Middle frontal gyrus (tissue), 1 donor: ENCODE measurements at regions not wholly inside any gene's neighbourhood (a gene's known extent, or its start where the extent isn't known, plus 50 kb on each side); places are given as distances from the start of the nearest gene placed in this dataset.
"Not testable (repeated sequence)": the region's sequence is repeated elsewhere in the genome, so short reads cannot be mapped to it uniquely, and the experiment has no call there.

Experiments
- DNase-seq: peaks from one replicate; pipeline ENCODE4 v3.0.0-alpha.2; 2015; ENCODE audit warnings: low spot score; ENCODE audit errors: extremely low spot score

DNA sequence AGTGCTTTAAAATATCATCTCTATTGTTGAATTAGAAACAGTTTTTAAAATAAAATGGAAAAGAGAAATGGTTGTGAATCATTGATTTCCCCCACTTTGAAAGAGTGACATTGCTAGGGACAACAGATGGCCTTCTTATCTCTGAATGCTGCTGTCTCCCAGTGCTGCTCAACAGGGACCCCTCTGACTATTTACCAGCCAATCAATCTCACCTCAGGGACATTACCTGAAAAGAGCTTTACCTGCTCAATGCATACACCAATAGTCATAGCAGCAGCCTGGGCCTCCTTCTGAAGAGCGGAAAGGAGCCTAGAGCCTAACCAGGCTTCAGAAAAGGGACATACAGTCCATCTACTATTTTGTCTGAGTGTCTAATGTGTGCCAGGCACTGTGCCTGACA lies 162.8 kb downstream of the CGGBP1 start:
- no peak for DNase-seq

DNA sequence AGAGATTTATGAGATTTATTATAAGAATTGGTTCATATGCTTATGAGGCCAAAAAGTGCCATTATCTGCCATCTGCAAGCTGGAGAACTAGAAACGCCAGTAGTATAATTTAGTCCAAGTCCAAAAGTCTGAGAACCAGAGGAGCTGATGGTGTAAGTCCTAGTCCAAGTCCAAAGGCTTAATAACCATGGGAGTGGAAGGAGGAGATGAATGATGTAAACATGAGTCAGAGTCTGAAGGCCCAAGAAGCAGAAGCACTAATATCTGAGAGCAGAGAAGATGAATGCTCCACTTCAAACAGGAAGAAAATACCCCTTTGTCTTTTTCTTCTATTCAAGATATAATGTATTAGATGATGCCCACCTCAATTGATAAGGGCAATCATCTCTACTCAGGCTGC lies 185.7 kb downstream of the CGGBP1 start:
- no peak for DNase-seq

DNA sequence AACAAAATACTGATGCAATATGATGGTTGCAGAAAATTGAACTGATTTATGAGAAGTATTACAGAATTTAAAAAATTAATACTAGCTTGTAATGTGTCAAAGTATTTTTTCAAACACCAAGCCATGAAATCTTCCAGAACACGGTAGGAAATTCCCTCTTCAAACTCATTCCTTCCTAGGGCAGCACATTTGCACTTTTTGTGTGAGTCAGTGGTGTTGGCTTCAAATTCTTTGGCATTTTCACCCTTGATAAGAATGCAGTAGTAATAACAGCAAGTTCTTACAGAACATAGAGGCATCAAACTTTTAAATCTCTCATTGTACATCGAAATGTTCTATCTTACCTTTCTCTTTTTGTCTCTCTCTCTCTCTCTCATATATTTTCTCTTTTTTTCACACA lies 191.8 kb downstream of the CGGBP1 start:
- DNase-seq, result no peak

DNA sequence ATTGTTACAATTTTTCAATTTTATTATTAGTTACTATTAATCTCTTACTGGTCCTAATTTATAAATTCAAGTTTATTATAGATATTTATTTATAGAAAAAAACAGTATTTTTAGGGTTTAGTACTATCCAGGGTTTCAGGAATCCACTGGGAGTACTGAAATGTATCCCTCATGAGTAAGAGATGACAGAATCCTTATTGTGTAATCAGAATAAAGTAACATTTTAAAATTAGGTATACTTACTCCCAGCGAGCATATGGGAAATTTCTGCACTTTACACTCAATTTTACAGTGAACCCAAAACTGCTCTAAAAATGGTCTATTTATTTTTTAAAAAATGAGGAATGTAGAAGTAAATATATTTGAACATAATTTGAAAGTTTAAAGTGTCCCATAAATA lies 202.7 kb downstream of the CGGBP1 start:
- no peak for DNase-seq

DNA sequence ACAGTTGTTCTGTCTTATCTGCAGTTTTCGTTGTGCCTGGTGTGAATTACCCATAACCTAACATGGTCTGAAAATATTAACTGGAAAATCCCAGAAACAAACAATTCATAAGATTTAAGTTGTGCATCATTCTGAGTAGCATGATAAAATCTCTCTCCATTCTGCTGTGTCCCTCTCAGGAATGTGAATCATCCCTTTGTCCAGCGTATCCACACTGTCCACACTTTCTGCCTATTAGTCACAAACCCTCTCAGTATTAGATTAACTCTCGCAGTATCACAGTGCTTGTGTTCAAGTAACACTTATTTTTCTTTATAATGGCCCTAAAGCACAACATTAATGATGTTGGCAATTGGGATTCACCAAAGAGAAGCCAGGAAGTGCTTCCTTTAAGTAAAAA lies 203.2 kb downstream of the CGGBP1 start:
- no peak for DNase-seq

DNA sequence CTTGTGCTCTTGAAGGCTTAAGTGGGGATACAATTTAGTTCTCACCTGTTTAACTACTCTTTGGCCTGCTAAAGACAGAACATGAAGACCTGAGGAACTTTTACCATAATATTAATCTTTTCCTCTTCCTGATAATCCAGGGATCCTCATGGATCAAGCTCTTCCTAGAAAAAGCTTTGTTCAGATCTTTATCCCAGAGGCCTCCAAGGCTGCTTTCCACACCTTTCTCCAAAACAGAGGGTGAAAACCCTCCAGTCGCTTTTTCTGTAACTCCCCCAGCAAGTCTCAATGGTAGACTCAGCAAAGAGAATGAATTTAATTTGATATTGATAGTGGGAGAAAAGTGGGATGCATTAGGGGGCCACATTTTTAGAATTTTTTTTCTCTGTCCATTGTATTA lies 203.6 kb downstream of the CGGBP1 start:
- no peak for DNase-seq

DNA sequence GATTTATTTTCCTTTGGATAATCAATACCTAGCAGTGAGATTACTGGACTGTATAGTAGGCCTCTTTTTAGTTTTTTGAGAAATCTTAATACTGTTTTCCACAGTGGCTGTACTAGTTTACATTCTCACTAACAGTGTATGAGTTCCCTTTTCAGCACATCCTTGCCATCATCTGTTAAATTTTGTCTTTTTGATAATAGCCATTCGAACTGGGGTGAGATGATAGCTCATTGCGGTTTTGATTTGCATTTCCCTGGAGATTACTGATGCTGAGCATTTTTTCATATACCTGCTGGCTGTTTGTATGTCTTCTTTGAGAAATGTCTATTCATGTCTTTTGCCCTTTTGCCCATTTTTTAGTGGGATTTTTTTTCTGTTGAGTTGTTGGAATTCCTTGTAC lies 210.8 kb downstream of the CGGBP1 start:
- DNase-seq, result no peak

DNA sequence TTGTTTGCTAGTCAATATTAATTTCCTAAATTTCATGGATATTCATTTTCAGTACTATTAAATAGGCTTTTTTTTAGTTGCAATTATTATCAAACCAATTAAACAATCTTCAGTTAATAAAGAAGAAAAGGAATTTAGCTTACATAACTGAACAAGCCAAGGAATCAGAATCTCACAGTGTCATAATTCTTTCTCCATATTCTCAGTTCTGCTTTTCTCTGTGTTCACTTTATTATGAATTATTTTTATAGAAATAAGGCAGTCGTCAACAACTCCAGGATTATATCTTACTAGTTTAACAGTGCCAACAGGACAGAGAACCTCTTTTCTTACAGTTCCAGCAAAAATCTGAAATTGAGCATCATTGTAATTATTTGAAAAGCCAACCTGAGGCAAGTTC lies 221.7 kb downstream of the CGGBP1 start:
- DNase-seq, result no peak

DNA sequence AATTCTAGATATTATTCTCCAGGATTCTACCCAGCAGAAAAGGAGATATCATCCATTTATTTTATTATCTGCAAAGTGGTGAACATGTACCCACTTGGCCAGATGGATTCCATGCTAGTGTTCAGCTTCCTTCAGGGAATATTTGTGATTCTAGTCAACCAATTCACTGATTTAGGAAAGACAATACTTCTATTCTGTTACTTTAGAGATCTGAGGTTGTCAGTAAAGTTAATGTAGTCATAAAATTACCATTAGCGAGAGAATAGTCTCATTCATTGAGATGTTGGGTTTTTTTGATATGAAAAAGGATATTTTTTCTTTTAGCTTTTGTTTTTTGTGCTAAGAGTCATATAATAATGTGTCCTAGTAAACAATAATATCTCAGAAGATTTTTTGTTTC lies 222.8 kb downstream of the CGGBP1 start:
- DNase-seq, result no peak

DNA sequence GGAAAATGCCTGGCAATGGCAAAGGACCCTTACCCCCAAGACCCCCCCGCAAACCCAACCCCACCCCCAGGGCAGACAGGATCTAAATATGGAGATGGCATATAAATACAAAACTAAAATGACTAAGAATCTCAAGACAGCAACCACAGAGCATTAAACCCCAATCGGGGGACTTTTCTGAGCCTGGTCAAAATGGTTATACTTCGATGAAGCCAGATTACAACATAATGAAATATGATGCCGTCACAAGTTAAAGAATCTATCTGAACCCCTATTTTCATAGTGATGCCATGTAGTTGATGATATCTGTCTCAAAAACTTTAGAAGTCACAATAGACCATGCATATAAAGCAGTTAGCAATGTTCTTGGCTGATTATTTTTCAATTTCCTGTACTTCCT lies 223.6 kb downstream of the CGGBP1 start:
- no peak for DNase-seq

DNA sequence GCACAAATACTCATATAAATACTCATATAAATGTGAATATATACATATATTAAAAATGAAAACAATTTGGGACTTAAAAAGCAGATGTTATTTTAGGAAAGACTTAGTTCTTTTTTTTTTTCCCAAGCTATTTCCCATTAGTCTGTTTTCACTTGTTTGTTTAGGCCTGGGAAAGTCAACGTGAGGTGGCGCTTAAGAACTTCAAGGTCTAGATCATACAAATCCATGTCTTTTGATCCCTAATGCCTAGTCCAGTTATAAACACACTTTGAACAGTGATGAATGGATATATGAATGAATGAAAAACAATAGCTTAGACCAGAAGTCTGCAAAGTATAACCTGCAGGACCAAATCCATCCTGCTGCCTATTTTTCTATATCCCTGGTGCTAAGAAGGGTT lies 224.5 kb downstream of the CGGBP1 start:
- no peak for DNase-seq

DNA sequence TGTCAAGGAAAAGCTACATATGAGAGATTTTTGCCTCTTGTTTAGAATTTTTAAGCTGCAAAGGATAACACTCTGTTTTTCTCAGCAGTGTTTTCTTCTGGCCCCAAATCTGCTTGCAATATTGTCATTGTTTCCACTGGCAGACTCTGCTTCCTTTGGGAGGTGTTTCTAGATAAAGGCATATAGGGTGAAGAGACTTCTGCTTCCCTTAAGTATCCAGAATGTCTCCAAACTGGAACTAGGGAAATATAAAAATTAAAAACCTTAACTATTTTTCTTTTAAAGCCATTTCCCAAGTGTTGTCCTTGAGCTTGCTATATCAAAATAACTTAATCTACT lies 225.8 kb downstream of the CGGBP1 start:
- no peak for DNase-seq

DNA sequence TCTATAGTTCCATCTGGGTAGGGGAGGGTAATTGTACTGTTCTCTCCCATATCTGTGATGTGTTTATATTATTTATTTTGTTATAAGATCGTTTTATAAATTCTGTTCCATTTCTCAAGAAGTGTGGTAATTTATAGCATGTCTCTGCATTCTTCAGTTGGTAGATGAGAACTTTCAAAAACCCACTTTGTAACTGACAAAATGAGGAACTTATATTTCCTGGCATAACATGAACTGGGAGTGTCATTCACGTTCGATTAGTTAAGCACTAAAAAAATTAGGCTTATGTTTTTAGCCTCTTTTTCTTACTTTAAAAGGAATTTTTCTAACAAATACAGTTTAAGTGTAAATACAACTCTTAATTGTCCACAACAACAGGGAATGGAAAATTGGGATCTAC lies 230.8 kb downstream of the CGGBP1 start:
- no peak for DNase-seq

DNA sequence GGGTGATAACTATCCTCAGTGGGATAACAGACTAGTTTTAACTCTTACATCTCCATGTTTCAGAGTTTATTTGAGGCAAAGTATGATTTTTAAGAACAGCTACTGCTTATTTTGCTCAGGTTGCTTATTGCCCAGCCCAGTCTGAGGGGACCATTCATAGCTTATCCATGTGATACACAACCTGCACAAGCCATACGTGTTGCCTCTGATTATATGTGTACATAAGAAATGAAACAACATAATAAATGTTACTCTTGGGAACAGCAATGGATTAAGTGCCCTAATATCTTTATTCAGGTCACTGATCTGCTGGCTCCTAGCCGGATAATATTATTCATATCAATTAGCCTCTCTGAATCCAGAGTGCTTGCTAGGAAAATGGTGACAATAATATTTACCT lies 236.2 kb downstream of the CGGBP1 start:
- DNase-seq, result no peak

DNA sequence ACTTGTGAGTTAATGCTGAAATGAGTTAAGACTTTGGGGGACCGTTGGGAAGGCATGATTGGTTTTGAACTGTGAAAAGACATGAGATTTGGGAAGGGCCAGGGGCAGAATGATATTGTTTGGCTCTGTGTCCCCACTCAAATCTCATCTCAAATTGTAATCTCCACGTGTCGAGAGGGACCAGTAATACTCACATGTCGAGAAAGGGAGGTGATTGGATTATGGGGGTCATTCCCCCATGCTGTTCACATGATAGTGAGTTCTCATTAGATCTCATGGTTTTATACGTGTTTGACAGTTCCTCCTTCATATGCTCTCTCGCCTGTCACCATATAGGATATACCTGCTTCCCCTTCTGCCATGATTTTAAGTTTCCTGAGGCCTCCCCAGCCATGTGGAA lies 245.3 kb downstream of the CGGBP1 start:
- DNase-seq, result not testable (repeated sequence)

DNA sequence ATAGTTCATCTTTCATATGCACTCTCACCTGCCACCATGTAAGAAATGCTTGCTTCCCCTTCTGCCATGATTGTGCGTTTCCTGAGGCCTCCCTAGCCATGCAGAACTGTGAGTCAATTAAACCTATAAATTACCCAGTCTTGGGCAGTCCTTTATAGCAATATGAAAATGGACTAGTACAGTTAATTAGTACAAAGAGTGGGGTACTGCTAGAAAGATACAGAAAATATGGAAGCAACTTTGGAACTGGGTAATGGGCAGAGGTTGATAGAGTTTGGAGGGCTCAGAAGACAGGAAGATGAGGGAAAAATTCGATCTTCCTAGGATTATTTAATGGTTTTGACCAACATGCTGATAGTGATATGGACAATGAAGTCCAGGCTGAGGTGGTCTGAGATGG lies 246.9 kb downstream of the CGGBP1 start:
- DNase-seq, result no peak

DNA sequence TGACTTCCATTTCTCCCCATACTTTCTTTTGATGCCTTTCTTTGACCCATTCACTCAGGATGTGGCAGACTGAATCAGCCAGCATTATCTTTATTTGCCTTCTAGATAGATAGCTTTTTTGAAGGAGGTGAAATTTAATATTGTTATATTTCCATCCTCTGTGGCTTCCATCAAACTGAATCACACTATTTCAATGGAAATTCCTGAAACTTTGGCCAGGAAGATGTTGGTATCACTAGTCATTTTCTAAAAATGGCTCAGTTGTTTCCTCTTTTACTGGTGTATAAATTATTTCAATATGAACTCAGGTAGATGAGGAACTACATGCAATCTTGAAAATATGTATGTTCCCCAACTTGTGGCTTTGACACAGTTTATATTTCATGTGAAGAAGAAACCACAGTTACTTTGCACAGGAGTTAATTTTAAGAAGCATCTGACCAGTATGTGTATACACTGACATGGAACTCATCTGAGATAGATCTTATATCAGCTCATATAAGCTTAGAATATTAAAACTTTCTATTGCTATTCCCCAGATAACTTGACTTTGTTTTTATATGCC lies 248.3 kb downstream of the CGGBP1 start:
- DNase-seq, result no peak

DNA sequence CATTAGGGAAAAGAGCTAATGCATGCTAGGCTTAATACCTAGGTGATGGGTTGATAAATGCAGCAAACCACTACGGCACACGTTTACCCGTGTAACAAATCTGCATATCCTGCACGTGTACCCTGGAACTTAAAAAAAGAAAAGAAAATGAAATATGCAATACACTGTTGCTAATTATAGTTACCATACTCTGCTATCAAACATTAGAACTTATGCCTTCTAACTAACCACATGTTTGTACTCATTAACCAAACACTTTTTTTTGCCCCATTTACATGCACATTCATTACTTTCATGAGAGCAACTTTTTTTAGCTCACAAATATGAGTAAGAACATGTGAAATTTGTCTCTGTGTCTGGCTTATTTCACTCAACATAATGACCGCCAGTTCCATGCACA lies 253.1 kb downstream of the CGGBP1 start:
- DNase-seq, result no peak

DNA sequence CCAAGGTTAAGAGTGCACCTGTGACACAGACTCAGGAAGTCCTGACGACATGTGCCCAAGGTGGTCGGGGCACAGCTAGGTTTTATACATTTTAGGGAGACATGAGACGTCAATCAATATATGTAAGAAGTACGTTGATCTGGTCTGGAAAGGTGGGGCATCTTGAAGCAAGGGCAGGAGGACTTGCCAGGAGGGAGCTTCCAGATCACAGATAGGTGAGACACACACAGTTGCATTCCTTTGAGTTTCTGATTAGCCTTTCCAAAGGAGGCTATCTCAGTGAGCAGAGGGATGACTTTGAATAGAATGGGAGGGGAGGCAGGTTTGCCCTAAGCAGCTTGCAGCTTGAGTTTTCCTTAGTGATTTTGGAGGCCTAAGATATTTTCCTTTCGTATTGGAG lies 257.4 kb downstream of the CGGBP1 start:
- no peak for DNase-seq

DNA sequence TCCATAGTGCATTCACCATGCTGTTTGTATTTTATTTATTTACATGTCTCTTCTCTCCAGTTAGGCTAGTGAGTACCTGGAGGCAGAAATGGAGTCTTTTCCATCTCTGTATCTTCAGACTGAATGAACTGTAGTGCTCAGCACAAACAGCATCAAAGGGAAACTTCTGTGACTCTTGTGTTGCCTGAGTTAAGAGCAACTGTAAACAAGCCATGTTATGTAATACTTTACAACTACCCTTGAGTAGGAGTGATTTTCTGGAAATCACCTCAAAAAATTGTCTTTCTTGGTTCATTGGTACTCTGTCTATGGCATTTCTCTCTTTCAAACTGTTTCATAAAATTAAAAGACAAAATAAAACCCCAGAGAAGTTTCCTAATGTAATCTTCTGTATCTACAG lies 258.3 kb downstream of the CGGBP1 start:
- DNase-seq, result no peak

DNA sequence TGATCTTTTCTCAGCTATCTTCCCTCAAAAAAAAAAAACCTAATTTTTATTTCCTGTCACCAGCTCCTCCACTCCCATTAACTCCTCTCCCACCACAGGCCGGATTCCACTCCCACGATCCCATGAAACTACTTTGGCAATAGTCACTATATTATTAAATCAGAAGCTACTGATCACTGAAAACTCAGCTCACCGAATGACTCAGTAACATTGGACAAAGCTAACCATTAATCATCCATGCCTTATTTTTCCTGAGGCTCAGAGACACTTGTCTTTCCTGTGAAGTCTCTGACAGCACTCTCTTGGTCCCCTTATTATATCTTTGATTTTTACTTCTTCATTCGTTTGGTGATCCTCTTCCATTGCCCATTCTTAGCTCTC lies 260.2 kb downstream of the CGGBP1 start:
- no peak for DNase-seq

DNA sequence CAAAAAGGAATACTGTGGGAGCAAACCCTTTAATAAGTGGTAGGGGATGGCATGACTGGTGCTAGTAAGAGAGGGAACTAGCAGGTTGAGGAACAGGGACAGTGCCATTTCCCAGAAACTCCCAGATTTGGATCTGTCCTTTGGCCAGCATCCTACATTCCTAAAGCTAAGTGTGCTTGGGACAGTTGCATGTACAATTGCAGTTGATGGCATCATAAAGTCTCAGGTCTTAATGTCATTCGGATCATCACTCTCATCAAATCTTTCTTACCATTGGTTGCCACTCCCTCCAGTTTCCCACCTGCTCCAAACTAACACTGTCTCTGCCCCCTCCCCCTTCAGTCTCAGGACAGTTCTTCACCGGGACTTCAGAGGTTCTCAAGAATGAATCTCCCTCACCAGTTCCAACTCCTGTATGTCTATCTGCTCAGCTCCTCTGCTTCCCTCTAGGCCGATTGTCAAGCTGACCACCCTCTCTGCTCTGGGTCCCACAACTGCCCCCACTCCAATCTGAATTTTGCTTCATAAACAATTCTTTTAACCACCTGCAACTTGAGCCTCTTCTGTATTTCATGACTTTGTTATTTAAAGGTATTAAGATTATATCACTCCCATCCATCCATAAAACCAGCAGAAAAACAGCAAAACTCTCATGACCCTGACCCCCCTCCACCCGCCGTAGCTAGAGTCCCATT lies 260.8 kb downstream of the CGGBP1 start:
- no peak for DNase-seq

DNA sequence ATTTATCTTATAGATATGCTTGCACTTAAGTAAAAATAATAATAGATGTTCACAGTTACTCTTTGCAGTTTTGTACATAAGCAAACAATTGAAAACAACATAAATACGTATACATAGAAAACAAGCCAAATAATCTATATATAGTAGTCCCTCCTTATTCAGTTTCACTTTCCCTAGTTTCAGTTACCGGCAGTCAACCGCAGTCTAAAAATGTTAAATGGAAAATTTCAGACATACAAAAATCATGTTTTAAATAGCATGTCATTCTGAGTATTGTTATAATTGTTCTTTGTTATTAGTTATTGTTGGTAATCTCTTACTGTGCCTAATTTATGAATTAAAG lies 262.0 kb downstream of the CGGBP1 start:
- DNase-seq, result no peak
